ENCODE measurements at regions not wholly inside any gene's neighbourhood (a gene's known extent, or its start where the extent isn't known, plus 50 kb on each side); places are given as distances from the start of the nearest gene placed in this dataset.

GRCh38 chr3:166734734-166735133, 645.4 kb downstream of the ZBBX start:
- TF ChIP-seq CTCF (IDR thresholded peaks at IDR 0.05) = no peak
- no peak for TF ChIP-seq EZH2 (IDR thresholded peaks at IDR 0.05)
